GM21526 (cell line): ENCODE measurements at regions not wholly inside any gene's neighbourhood (a gene's known extent, or its start where the extent isn't known, plus 50 kb on each side); places are given as distances from the start of the nearest gene placed in this dataset.

Experiments used
- ATAC-seq: cut with Tn5 transposase; IDR thresholded peaks from one replicate; pipeline ENCODE4 v1.9.1; 2021; ENCODE audit warnings: moderate library complexity; ENCODE audit not compliant: unreplicated experiment, low FRiP score

GRCh38 chr3:180516368-180516767, 85.6 kb upstream of the TTC14 start:
- no peak for ATAC-seq

- no peak for ATAC-seq
These were observed 78.9 kb upstream of the TTC14 start for GRCh38 chr3:180523040-180523439.

- ATAC-seq, result no peak
These were observed 73.1 kb upstream of the TTC14 start for GRCh38 chr3:180528843-180529242.

- ATAC-seq, result no peak
These were observed 72.2 kb upstream of the TTC14 start for GRCh38 chr3:180529778-180530177.

- no peak for ATAC-seq
These were observed 71.7 kb upstream of the TTC14 start for GRCh38 chr3:180530276-180530675.

GRCh38 chr3:180531303-180532278, 70.4 kb upstream of the TTC14 start:
- ATAC-seq, result no peak

- no peak for ATAC-seq
These were observed 67.1 kb upstream of the TTC14 start for GRCh38 chr3:180534828-180535227.

- no peak for ATAC-seq
These were observed 63.5 kb upstream of the TTC14 start for GRCh38 chr3:180538493-180538892.

- ATAC-seq, result no peak
These were observed 58.1 kb upstream of the TTC14 start for GRCh38 chr3:180543877-180544276.

- no peak for ATAC-seq
These were observed 55.1 kb upstream of the TTC14 start for GRCh38 chr3:180546863-180547262.

GRCh38 chr3:180548050-180548449, 53.9 kb upstream of the TTC14 start:
- ATAC-seq, result no peak
